ENCODE measurements at regions not wholly inside any gene's neighbourhood (a gene's known extent, or its start where the extent isn't known, plus 50 kb on each side); places are given as distances from the start of the nearest gene placed in this dataset.
"Not testable (repeated sequence)": the region's sequence is repeated elsewhere in the genome, so short reads cannot be mapped to it uniquely, and the experiment has no call there.

DNA sequence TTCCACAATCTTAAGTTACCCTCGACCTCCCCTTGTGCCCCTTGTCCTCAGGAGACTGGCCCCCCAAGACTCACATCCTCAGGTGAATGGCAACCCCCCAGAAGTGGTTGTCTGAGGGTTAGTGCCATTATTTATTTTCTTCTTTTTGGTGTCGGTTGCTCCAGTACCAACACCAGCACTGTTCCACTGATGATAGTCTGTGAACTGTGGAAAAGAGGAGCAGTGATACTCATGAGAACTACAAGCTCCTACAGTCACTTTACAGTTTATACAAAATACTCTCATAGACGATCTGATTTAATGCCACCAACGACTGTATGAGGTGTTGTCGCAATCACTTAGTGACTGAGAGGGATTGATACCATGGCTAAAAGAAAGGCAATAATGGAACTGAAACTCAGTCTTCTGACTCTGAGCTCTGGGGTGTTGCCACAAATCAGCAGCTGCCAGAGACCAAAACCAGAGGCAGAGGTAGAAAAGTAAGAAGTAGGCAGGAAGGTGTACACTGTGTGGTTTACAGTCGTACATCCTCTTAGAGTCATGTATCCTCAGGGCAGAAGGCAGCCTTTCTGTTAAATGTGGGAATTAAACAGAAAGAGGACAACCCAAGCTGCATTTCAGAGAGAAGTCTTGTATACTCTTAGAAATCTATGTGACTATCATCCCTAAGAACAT is 90.8 kb upstream of the ADCY2 start:
- TF ChIP-seq, protein P1, sequence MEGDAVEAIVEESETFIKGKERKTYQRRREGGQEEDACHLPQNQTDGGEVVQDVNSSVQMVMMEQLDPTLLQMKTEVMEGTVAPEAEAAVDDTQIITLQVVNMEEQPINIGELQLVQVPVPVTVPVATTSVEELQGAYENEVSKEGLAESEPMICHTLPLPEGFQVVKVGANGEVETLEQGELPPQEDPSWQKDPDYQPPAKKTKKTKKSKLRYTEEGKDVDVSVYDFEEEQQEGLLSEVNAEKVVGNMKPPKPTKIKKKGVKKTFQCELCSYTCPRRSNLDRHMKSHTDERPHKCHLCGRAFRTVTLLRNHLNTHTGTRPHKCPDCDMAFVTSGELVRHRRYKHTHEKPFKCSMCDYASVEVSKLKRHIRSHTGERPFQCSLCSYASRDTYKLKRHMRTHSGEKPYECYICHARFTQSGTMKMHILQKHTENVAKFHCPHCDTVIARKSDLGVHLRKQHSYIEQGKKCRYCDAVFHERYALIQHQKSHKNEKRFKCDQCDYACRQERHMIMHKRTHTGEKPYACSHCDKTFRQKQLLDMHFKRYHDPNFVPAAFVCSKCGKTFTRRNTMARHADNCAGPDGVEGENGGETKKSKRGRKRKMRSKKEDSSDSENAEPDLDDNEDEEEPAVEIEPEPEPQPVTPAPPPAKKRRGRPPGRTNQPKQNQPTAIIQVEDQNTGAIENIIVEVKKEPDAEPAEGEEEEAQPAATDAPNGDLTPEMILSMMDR (IDR thresholded peaks at IDR 0.05): not testable (repeated sequence)
- TF ChIP-seq EZH2 (IDR thresholded peaks at IDR 0.05; ENCODE audit: borderline replicate concordance, insufficient read depth, low read depth, low read length, poor library complexity, severe bottlenecking): not testable (repeated sequence)
